Endothelial cell (in vitro differentiated cells): ENCODE measurements at regions not wholly inside any gene's neighbourhood (a gene's known extent, or its start where the extent isn't known, plus 50 kb on each side); places are given as distances from the start of the nearest gene placed in this dataset.

Experiments
- DNase-seq: peaks from one replicate; pipeline ENCODE4 v3.0.0; 2021; ENCODE audit warnings: low spot score
- H3K27ac Mint-ChIP-seq: one replicate; pipeline ENCODE4 v1.8.0; 2021; ENCODE audit warnings: mixed read lengths, inconsistent platforms; ENCODE audit not compliant: unreplicated experiment
- H3K27me3 Mint-ChIP-seq: one replicate; pipeline ENCODE4 v1.8.0; 2021; ENCODE audit warnings: mild to moderate bottlenecking, moderate library complexity, mixed read lengths, inconsistent platforms; ENCODE audit not compliant: unreplicated experiment
- H3K36me3 Mint-ChIP-seq: one replicate; pipeline ENCODE4 v1.8.0; 2021; ENCODE audit warnings: mild to moderate bottlenecking, low read depth, mixed read lengths, inconsistent platforms; ENCODE audit not compliant: unreplicated experiment
- H3K4me1 Mint-ChIP-seq: one replicate; pipeline ENCODE4 v1.8.0; 2021; ENCODE audit warnings: mild to moderate bottlenecking, mixed read lengths, inconsistent platforms; ENCODE audit not compliant: unreplicated experiment
- H3K4me3 Mint-ChIP-seq: one replicate; pipeline ENCODE4 v1.8.0; 2021; ENCODE audit warnings: mild to moderate bottlenecking, mixed read lengths, inconsistent platforms; ENCODE audit not compliant: unreplicated experiment
- H3K9me3 Mint-ChIP-seq: one replicate; pipeline ENCODE4 v1.8.0; 2021; ENCODE audit warnings: mixed read lengths, inconsistent platforms; ENCODE audit not compliant: unreplicated experiment
- TF ChIP-seq, protein P1 (sequence below): fragments of 200-600 bp; sonication (generic); IDR thresholded peaks from one replicate; pipeline ENCODE4 v1.5.0; 2021; ENCODE audit warnings: antibody characterized with exemption; ENCODE audit not compliant: unreplicated experiment

DNA sequence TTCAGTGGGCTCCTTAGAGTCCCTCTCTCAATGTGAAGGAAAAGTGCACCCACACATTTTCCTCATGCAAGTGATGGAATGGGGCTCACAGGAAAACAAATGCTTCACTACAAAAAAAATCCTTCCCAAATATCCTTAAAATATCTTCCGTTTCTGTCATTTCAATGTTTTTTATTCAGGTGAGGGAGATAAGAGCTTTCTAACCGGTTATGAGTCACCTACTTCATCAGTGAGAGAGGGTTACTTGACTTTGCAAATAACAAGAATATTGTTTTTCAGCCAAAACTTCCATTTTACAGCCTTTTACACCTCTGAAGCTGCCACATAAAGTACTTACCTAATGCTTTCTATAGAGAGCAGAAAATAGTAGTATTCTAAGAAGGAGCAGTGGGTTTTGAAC, 98.3 kb upstream of the CD55 start:
- Mint-ChIP-seq H3K27me3 (no peaks in the 10 kb centered on the region), H3K4me3 (no peak overlapping the region), H3K9me3 (no peaks in the 10 kb centered on the region), H3K36me3 (no peaks in the 10 kb centered on the region), H3K27ac (no peak overlapping the region), H3K4me1 (peaks cover 10% of the 10 kb centered on the region)
- TF ChIP-seq, protein P1, sequence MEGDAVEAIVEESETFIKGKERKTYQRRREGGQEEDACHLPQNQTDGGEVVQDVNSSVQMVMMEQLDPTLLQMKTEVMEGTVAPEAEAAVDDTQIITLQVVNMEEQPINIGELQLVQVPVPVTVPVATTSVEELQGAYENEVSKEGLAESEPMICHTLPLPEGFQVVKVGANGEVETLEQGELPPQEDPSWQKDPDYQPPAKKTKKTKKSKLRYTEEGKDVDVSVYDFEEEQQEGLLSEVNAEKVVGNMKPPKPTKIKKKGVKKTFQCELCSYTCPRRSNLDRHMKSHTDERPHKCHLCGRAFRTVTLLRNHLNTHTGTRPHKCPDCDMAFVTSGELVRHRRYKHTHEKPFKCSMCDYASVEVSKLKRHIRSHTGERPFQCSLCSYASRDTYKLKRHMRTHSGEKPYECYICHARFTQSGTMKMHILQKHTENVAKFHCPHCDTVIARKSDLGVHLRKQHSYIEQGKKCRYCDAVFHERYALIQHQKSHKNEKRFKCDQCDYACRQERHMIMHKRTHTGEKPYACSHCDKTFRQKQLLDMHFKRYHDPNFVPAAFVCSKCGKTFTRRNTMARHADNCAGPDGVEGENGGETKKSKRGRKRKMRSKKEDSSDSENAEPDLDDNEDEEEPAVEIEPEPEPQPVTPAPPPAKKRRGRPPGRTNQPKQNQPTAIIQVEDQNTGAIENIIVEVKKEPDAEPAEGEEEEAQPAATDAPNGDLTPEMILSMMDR = no peak
- no peak for DNase-seq

DNA sequence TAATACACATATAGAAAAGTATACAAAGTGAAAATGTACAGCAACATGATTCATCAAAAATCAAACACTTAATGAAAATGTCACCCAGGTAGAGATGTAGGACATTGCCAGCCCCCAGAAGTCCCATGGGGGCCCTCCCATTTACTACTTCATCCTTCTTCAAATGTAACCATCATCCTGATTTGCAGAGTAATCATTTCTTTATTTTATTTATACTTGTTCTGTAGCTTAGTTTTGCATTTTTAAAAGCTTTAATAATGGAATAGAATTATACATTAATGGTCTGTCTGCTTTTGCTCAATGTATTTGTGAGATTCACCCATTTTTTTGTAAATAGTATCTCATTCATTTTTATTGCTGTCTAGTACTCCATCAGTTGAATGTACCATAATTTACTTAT, 96.8 kb upstream of the CD55 start:
- TF ChIP-seq, protein P1 = no peak
- H3K9me3 Mint-ChIP-seq = no peaks in the 10 kb centered on the region
- no peak overlapping the region for H3K27ac Mint-ChIP-seq
- no peaks in the 10 kb centered on the region for H3K36me3 Mint-ChIP-seq
- H3K4me1 Mint-ChIP-seq = no peaks in the 10 kb centered on the region
- DNase-seq = no peak
- no peaks in the 10 kb centered on the region for H3K27me3 Mint-ChIP-seq
- H3K4me3 Mint-ChIP-seq = no peak overlapping the region

DNA sequence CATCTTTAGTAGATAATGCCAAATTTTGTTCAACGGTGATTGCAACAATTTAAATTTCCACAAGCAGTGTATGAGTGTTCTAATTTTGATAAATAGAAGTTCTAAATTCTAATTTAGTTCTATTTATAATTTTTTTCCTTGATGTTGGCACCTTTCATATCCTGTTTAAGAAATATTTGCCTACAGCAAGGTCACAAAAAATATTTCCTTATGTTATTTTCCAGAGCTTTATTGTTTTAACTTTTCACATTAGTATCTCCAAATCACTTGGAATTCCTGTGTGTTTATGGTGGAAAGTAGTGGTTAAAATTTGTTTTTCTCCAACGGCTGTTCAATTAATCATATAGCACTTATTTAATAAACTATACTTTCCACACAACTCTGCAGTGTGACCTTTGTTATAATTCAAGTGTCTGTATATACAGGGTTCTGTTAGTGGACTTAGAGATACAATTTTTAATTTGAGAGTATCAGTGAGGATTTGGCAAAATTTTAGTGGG, 94.3 kb upstream of the CD55 start:
- H3K4me1 Mint-ChIP-seq = no peaks in the 10 kb centered on the region
- no peak overlapping the region for H3K27ac Mint-ChIP-seq
- H3K9me3 Mint-ChIP-seq = no peaks in the 10 kb centered on the region
- DNase-seq = no peak
- H3K27me3 Mint-ChIP-seq = peaks cover 1% of the 10 kb centered on the region
- no peaks in the 10 kb centered on the region for H3K36me3 Mint-ChIP-seq
- TF ChIP-seq, protein P1 = no peak
- H3K4me3 Mint-ChIP-seq = no peak overlapping the region

DNA sequence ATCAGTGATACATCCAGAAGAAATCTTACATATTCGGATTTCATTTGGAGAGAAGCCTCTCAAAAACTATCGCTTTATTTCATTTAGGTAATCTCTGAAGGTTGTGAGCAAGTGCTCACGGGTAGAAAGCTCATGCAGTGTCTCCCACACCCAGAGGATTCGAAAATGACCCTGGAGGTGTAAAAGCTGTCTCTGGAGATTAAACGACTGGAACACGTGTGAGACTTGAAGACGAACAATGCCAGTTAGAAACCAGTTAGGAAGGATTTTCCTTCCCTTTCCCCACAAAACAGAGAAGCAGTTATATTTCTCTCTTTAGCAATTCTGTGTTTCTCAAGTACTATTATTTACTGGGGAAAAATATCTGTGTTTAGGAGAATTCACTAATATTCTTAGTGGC, 92.5 kb upstream of the CD55 start:
- Mint-ChIP-seq H3K36me3 (no peaks in the 10 kb centered on the region), H3K27ac (no peak overlapping the region)
- TF ChIP-seq, protein P1 = no peak

DNA sequence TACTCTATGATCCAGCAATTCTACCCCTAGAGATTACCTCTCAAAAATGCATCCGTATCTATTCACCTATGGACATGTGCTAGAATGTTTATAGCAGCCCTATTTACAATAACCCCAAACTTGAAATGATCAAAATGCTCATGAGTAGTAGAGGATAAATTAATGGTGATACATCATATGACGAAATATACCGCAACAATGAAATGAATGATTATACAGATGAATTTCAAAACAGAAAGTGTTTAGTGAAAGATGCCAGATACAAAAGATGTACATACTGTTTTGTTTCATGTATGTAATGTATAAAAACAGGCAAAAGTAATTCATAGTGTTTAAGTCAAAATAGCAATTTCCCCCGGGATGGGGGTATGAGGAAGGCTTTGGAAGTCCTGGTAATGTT, 91.0 kb upstream of the CD55 start:
- TF ChIP-seq, protein P1 = no peak
- Mint-ChIP-seq H3K9me3 (no peaks in the 10 kb centered on the region), H3K4me3 (no peak overlapping the region), H3K36me3 (no peaks in the 10 kb centered on the region), H3K27ac (no peak overlapping the region), H3K27me3 (peaks cover 1% of the 10 kb centered on the region), H3K4me1 (no peaks in the 10 kb centered on the region)
- no peak for DNase-seq

More for the DNA sequence above, 92.5 kb upstream of the CD55 start:
- no peak overlapping the region for H3K4me3 Mint-ChIP-seq
- peaks cover 1% of the 10 kb centered on the region for H3K27me3 Mint-ChIP-seq
- no peaks in the 10 kb centered on the region for H3K4me1 Mint-ChIP-seq
- DNase-seq = no peak
- H3K9me3 Mint-ChIP-seq = no peaks in the 10 kb centered on the region
